BE2C (cell line): ENCODE measurements at regions not wholly inside any gene's neighbourhood (a gene's known extent, or its start where the extent isn't known, plus 50 kb on each side); places are given as distances from the start of the nearest gene placed in this dataset.

Source experiments
- DNase-seq: peaks from one replicate; pipeline ENCODE4 v3.0.0-alpha.2; 2020
- H3K27me3 ChIP-seq: fragments of 250-450 bp; sonication (Bioruptor Pico); 2 replicates; pipeline ENCODE4 v1.5.1; 2020; ENCODE audit warnings: mild to moderate bottlenecking
- H3K36me3 ChIP-seq: fragments of 250-450 bp; sonication (Bioruptor Pico); 2 replicates; pipeline ENCODE4 v1.5.1; 2020; ENCODE audit warnings: mild to moderate bottlenecking
- H3K4me1 ChIP-seq: fragments of 250-450 bp; sonication (Bioruptor Pico); 2 replicates; pipeline ENCODE4 v1.5.1; 2020
- H3K4me3 ChIP-seq: 2 replicates; pipeline ENCODE4 v1.5.1; 2011; ENCODE audit warnings: low read depth, low read length
- H3K9me3 ChIP-seq: fragments of 250-450 bp; sonication (Bioruptor Pico); 2 replicates; pipeline ENCODE4 v1.5.1; 2020
- TF ChIP-seq, protein P1 (sequence below): IDR thresholded peaks from 2 replicates; pipeline ENCODE4 v1.5.1; 2012; ENCODE audit warnings: mild to moderate bottlenecking, low read depth, low read length

- no peak for DNase-seq
- no peak overlapping the region for H3K4me3 ChIP-seq
- no peaks in the 10 kb centered on the region for H3K36me3 ChIP-seq
- no peaks in the 10 kb centered on the region for H3K27me3 ChIP-seq
- peaks cover 21% of the 10 kb centered on the region for H3K4me1 ChIP-seq
- TF ChIP-seq, protein P1, sequence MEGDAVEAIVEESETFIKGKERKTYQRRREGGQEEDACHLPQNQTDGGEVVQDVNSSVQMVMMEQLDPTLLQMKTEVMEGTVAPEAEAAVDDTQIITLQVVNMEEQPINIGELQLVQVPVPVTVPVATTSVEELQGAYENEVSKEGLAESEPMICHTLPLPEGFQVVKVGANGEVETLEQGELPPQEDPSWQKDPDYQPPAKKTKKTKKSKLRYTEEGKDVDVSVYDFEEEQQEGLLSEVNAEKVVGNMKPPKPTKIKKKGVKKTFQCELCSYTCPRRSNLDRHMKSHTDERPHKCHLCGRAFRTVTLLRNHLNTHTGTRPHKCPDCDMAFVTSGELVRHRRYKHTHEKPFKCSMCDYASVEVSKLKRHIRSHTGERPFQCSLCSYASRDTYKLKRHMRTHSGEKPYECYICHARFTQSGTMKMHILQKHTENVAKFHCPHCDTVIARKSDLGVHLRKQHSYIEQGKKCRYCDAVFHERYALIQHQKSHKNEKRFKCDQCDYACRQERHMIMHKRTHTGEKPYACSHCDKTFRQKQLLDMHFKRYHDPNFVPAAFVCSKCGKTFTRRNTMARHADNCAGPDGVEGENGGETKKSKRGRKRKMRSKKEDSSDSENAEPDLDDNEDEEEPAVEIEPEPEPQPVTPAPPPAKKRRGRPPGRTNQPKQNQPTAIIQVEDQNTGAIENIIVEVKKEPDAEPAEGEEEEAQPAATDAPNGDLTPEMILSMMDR, result no peak
- no peaks in the 10 kb centered on the region for H3K9me3 ChIP-seq
Observed at GRCh38 chr12:115205755-115206308, 521.9 kb upstream of the TBX3 start.

- Histone ChIP-seq H3K36me3 (no peaks in the 10 kb centered on the region), H3K27me3 (no peaks in the 10 kb centered on the region), H3K4me3 (no peak overlapping the region), H3K9me3 (no peaks in the 10 kb centered on the region), H3K4me1 (peaks cover 21% of the 10 kb centered on the region)
- no peak for DNase-seq
- TF ChIP-seq, protein P1, result no peak
Observed at GRCh38 chr12:115204957-115205754, 521.2 kb upstream of the TBX3 start.

DNA sequence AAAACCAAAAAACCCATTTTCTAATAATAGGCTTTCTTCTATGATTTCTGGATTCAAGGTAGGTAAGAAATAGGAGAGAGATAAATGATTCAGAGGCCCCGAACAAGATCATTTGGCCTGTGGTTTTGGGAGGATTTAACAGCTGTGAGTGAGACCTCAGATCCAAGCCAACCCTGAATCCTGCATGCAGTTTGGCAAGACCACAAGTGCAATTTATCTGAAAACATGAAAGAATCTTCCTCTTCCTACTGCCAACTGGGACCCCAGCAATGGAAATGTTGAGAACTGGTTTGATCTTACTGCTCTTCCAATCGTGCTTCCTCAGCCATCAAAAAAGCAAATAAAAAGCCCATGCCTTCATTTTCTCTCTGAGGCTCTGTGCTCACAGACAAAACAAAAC, 519.7 kb upstream of the TBX3 start:
- no peaks in the 10 kb centered on the region for H3K9me3 ChIP-seq
- H3K27me3 ChIP-seq, result no peaks in the 10 kb centered on the region
- DNase-seq, result no peak
- H3K4me3 ChIP-seq, result no peak overlapping the region
- no peaks in the 10 kb centered on the region for H3K36me3 ChIP-seq
- TF ChIP-seq, protein P1, result no peak
- H3K4me1 ChIP-seq, result peaks cover 21% of the 10 kb centered on the region

DNA sequence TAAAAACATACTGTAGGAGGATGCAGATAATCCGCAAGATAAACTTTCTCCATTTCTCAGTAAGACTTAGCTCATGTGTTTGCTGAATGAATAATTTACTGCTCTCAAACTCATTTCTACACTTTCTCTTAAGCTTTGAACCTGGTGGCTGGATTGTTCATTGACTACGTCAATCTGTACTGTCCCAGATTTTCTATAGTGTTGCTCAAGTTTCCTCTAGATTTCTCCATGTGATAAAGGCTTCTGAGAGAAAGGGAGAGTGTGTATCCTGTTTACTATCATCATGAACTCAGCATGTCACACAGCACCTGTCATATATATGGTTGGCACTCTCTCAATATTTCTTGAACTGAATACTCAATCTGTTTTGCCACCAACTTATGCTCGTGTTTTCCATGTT, 518.0 kb upstream of the TBX3 start:
- Histone ChIP-seq H3K4me3 (no peak overlapping the region), H3K36me3 (no peaks in the 10 kb centered on the region), H3K27me3 (no peaks in the 10 kb centered on the region), H3K9me3 (no peaks in the 10 kb centered on the region), H3K4me1 (peaks cover 14% of the 10 kb centered on the region)
- TF ChIP-seq, protein P1, result no peak
- DNase-seq, result no peak

GRCh38 chr12:115199831-115200230, 515.9 kb upstream of the TBX3 start:
- Histone ChIP-seq H3K4me3 (no peak overlapping the region), H3K4me1 (peaks cover 4% of the 10 kb centered on the region; the same call in 1 of the 2 replicates), H3K36me3 (no peaks in the 10 kb centered on the region), H3K27me3 (no peaks in the 10 kb centered on the region), H3K9me3 (no peaks in the 10 kb centered on the region)
- TF ChIP-seq, protein P1, result no peak
- DNase-seq, result no peak

GRCh38 chr12:115194857-115195256, 510.9 kb upstream of the TBX3 start:
- no peaks in the 10 kb centered on the region; the same call in 1 of the 2 replicates for H3K9me3 ChIP-seq

More at GRCh38 chr12:115194857-115195256, 510.9 kb upstream of the TBX3 start:
- Histone ChIP-seq H3K27me3 (no peaks in the 10 kb centered on the region), H3K4me3 (no peak overlapping the region), H3K4me1 (peaks cover 5% of the 10 kb centered on the region; the same call in 1 of the 2 replicates), H3K36me3 (no peaks in the 10 kb centered on the region)
- TF ChIP-seq, protein P1, result no peak
- DNase-seq, result no peak
